NOMO-1 treated with DMSO at 0.1 percent for 48 hours (cell line): ENCODE measurements at regions not wholly inside any gene's neighbourhood (a gene's known extent, or its start where the extent isn't known, plus 50 kb on each side); places are given as distances from the start of the nearest gene placed in this dataset.
"Not testable (repeated sequence)": the region's sequence is repeated elsewhere in the genome, so short reads cannot be mapped to it uniquely, and the experiment has no call there.

Experiments used
- DNase-seq: peaks from one replicate; lab custom pipeline; 2025; ENCODE audit not compliant: unreplicated experiment; lab: John Stamatoyannopoulos, UW

GRCh38 chr2:150215041-150215440 is 272.4 kb downstream of the RND3 start:
- no peak for DNase-seq

GRCh38 chr2:150214626-150215025 is 272.8 kb downstream of the RND3 start:
- DNase-seq: no peak

- no peak for DNase-seq
Measured at GRCh38 chr2:150212722-150213171, 274.7 kb downstream of the RND3 start.

GRCh38 chr2:150211164-150211631 is 276.3 kb downstream of the RND3 start:
- DNase-seq: no peak

- DNase-seq: no peak
Measured at GRCh38 chr2:150209746-150210145, 277.7 kb downstream of the RND3 start.

- DNase-seq: no peak
Measured at GRCh38 chr2:150208689-150209088, 278.8 kb downstream of the RND3 start.

GRCh38 chr2:150207979-150208378 is 279.5 kb downstream of the RND3 start:
- no peak for DNase-seq

- DNase-seq: no peak
Measured at GRCh38 chr2:150204451-150204850, 283.0 kb downstream of the RND3 start.

GRCh38 chr2:150194816-150195215 is 292.7 kb downstream of the RND3 start:
- not testable (repeated sequence) for DNase-seq

GRCh38 chr2:150192701-150193100 is 294.8 kb downstream of the RND3 start:
- no peak for DNase-seq

- DNase-seq: no peak
Measured at GRCh38 chr2:150191349-150191748, 296.1 kb downstream of the RND3 start.

- DNase-seq: no peak
Measured at GRCh38 chr2:150190546-150190945, 296.9 kb downstream of the RND3 start.

GRCh38 chr2:150188800-150189199 is 298.7 kb downstream of the RND3 start:
- no peak for DNase-seq

GRCh38 chr2:150188177-150188576 is 299.3 kb downstream of the RND3 start:
- DNase-seq: no peak

- no peak for DNase-seq
Measured at GRCh38 chr2:150182566-150183235, 304.8 kb downstream of the RND3 start.

- no peak for DNase-seq
Measured at GRCh38 chr2:150178591-150178990, 308.9 kb downstream of the RND3 start.

GRCh38 chr2:150174971-150175421 is 312.5 kb downstream of the RND3 start:
- no peak for DNase-seq

- no peak for DNase-seq
Measured at GRCh38 chr2:150174056-150174805, 313.2 kb downstream of the RND3 start.

- DNase-seq: no peak
Measured at GRCh38 chr2:150171065-150171548, 316.4 kb downstream of the RND3 start.

GRCh38 chr2:150169237-150169629 is 318.2 kb downstream of the RND3 start:
- no peak for DNase-seq

- no peak for DNase-seq
Measured at GRCh38 chr2:150168595-150169236, 318.8 kb downstream of the RND3 start.

- DNase-seq: no peak
Measured at GRCh38 chr2:150167711-150168110, 319.8 kb downstream of the RND3 start.
